GM12892 (cell line): ENCODE measurements at regions not wholly inside any gene's neighbourhood (a gene's known extent, or its start where the extent isn't known, plus 50 kb on each side); places are given as distances from the start of the nearest gene placed in this dataset.

Source experiments
- POLR2A ChIP-seq: IDR thresholded peaks from 2 replicates; pipeline ENCODE4 v1.6.1; 2011; ENCODE audit warnings: low read depth, low read length, control low read depth
- POLR2AphosphoS5 ChIP-seq: IDR thresholded peaks from 2 replicates; pipeline ENCODE4 v1.6.1; 2011; ENCODE audit warnings: low read depth, low read length, control low read depth

GRCh38 chr7:67654642-67655041 lies 658.0 kb downstream of the TYW1 start:
- no peak for TF ChIP-seq POLR2A
- no peak for TF ChIP-seq POLR2AphosphoS5
